LNCaP clone FGC (cell line): ENCODE measurements at regions not wholly inside any gene's neighbourhood (a gene's known extent, or its start where the extent isn't known, plus 50 kb on each side); places are given as distances from the start of the nearest gene placed in this dataset.
"Not testable (repeated sequence)": the region's sequence is repeated elsewhere in the genome, so short reads cannot be mapped to it uniquely, and the experiment has no call there.

Experiments used
- DNase-seq: peaks from one replicate; pipeline ENCODE4 v3.0.0-alpha.2; 2011; ENCODE audit warnings: low read depth
- H3K4me3 ChIP-seq: 2 replicates; pipeline ENCODE4 v1.5.1; 2011; ENCODE audit warnings: mild to moderate bottlenecking, low read depth, low read length, control low read depth
- CTCF ChIP-seq: IDR thresholded peaks from 2 replicates; pipeline ENCODE4 v1.5.1; 2012; ENCODE audit warnings: mild to moderate bottlenecking; ENCODE audit not compliant: control insufficient read depth, insufficient read depth; ENCODE audit errors: extremely low read depth

DNA sequence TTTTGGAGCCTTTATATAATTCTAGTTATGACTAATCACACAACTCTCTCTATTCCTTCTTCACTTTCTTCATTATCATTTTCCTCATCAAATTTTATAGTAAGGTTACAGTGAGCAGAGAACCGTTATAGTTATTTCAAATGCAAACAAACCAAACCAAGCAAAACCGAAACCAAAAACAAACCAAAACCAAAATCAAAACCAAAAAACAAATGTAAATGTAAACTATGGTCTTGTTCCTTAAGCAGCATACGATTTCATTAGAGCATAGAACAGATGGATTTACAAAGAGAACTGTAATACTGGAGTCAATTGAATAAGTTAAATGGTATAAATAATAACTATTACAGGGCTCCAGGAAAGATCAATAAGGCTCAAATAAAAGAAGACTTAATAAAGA, 447.1 kb downstream of the LRRC70 start:
- no peak overlapping the region for H3K4me3 ChIP-seq
- TF ChIP-seq CTCF: no peak
- DNase-seq: no peak

DNA sequence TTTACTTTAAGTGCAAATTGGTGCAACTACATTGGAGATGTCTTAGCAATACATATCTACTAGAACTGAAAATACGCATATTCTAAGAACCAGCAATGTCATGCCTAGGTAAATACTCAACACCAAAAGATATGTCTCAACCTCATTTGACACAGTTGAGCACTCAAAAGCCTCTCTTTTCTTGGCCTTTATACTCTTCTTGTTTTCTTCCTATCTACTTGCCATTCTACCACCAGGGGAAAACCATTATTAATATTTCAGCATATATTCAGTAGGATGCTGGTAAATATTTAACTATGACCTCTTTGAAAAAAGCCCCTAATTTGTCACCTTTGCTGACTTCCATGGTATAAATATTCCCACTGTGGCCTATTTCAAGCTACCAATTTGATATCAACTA, 443.8 kb downstream of the LRRC70 start:
- H3K4me3 ChIP-seq: no peak overlapping the region
- no peak for TF ChIP-seq CTCF
- no peak for DNase-seq

DNA sequence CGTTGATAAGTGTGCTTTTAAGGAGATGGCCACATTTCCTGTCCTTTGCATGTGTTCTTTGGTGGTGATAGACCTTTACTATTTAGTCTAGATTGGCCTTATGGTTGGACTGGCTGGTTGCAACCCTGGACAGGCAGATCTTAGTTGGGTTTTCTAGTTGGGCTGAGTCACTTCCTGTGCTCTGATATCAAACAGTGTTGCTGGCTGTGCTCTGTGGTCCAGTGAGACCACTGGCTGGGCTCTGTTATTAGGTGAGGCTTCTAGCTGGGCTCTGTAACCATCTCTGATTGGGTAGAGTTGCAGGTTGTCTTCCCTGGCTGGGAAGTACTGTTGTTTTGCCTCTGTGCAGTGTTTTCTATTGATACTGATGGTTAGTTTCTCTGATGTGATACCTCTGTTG, 432.5 kb downstream of the LRRC70 start:
- H3K4me3 ChIP-seq: no peak overlapping the region
- no peak for TF ChIP-seq CTCF
- DNase-seq: no peak

DNA sequence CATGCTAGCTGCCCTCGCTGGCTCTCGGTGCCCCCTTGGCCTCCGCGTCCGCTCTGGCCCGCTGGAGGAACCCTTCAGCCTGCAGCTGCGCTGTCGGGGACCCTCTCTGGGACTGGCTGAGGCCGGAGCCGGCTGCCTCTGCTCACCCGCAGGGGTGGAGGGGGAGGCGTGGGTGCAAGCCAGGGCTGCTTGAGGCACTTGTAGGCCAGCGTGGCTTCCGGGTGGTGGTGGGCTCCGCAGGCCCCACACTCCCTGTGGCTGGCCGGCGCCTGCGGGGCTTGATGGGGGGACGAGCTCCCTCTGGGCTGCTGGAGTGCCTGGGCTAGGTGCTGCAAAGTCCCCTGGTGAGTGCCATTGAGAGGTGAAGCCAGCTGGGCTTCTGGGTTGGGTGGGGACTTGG, 429.6 kb downstream of the LRRC70 start:
- no peak overlapping the region for H3K4me3 ChIP-seq
- no peak for TF ChIP-seq CTCF
- no peak for DNase-seq

DNA sequence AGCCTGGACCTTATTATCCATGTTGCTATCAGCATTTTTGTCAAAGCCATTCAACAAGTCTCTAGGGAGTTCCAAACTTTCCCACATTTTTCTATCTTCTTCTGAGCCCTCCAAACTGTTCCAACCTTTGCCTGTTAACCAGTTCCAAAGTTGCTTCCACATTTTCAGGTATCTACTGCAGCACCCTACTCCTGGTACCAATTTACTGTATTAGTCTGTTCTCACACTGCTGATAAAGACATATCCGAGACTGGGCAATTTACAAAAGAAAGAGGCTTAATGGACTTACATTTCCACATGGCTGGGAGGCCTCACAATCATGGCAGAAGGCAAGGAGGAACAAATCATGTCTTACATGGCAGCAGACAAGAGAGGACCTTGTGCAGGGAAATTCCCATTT, 416.2 kb downstream of the LRRC70 start:
- DNase-seq, H3K4me3 ChIP-seq: not testable (repeated sequence)

DNA sequence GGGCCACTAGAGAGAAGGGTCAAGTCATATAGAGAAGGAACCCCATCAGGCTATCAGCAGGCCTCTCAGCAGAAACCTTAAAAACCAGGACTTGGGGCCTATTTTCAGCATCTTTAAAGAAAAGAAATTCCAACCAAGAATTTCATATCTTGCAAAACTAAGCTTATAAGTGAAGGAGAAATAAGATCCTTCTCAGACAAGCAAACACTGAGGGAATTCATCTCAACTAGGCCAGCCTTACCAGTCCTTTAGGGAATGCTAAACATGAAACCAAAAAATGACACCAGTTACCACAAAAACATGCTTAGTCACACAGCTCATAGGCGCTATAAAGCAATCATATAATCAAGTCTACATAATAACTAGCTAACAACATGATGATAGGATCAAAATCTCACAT, 407.1 kb downstream of the LRRC70 start:
- no peak overlapping the region for H3K4me3 ChIP-seq
- DNase-seq: no peak
- TF ChIP-seq CTCF: no peak

DNA sequence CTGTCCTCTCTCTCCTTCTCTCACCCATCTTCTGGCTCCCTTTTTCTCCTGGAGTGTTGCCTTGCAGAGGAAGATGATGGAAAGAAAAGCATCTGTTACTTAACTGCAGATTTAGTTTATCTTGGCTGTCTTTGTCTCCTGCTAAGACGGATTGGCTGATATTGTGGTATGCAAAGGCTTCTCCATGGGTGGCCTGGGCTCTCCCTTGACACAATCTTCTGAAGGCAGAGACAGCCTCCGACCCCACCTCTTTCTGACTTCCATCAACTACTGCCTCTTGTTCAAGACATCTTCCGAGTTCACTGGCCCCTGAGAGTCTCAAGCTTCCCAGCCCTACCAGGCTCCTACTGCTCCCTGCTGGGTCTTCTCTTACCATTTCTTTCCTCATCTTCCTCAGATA, 403.7 kb downstream of the LRRC70 start:
- no peak for DNase-seq
- TF ChIP-seq CTCF: no peak
- H3K4me3 ChIP-seq: no peak overlapping the region

DNA sequence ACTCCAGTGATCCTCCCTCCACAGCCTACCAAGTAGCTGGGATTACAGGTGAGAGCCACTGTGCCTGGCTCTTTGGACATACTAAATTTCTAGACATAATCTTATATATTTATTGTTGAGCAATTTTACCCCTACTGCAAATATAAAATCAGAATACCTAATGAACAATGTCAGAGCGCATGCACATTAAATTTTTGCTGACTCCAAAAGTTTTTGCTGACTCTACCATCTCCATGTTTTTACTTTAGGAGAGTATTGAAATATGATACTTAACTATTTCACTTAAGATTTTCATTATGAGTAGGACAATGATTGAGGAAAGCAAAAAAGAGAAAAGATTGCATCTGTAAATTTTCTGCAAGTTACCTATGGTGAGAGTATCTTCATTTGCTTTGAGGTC, 402.3 kb downstream of the LRRC70 start:
- DNase-seq: no peak
- no peak overlapping the region for H3K4me3 ChIP-seq
- TF ChIP-seq CTCF: no peak
